GM06990 (cell line): ENCODE measurements at regions not wholly inside any gene's neighbourhood (a gene's known extent, or its start where the extent isn't known, plus 50 kb on each side); places are given as distances from the start of the nearest gene placed in this dataset.
A peak's percentile ranks its signal among the peaks of the same experiment; 100 is the strongest.

Source experiments
- DNase-seq: peaks from one replicate; pipeline ENCODE4 v3.0.0-alpha.2; 2011; ENCODE audit not compliant: insufficient read length; ENCODE audit errors: extremely low read depth
- H3K27me3 ChIP-seq: replicated peaks from 2 replicates; pipeline ENCODE4 v1.6.0; 2011; ENCODE audit warnings: low read length; ENCODE audit not compliant: control insufficient read depth, insufficient read depth
- H3K36me3 ChIP-seq: 2 replicates; pipeline ENCODE4 v1.5.1; 2011; ENCODE audit warnings: low read length; ENCODE audit not compliant: control insufficient read depth, insufficient read depth
- H3K4me3 ChIP-seq: replicated peaks from 2 replicates; pipeline ENCODE4 v1.5.1; 2011; ENCODE audit warnings: low read depth, mild to moderate bottlenecking, control low read depth, low read length
- TF ChIP-seq, protein P1 (sequence below): IDR thresholded peaks from 2 replicates; pipeline ENCODE4 v1.5.1; 2011; ENCODE audit warnings: low read length, control low read depth, mild to moderate bottlenecking, inconsistent platforms; ENCODE audit not compliant: insufficient read depth, poor library complexity, severe bottlenecking

DNA sequence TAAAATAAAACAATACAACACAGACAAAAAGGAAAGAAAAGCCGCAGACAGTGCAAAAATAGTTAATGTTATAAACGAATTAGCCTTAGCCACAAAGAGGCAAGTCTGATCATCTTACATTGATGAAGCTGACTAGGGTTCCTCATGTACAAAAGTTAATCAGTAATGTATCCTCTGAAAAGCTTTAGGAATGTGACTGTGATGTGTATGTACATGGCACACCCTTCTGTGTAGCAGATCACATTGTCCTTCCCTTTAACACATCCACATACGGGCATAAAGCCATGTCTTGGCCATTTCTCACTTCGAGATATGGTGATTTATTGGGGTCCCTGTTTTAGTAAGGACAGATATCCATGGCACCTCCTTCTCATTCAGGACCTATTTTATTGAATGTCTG is 1327.5 kb upstream of the CDH8 start:
- TF ChIP-seq, protein P1, sequence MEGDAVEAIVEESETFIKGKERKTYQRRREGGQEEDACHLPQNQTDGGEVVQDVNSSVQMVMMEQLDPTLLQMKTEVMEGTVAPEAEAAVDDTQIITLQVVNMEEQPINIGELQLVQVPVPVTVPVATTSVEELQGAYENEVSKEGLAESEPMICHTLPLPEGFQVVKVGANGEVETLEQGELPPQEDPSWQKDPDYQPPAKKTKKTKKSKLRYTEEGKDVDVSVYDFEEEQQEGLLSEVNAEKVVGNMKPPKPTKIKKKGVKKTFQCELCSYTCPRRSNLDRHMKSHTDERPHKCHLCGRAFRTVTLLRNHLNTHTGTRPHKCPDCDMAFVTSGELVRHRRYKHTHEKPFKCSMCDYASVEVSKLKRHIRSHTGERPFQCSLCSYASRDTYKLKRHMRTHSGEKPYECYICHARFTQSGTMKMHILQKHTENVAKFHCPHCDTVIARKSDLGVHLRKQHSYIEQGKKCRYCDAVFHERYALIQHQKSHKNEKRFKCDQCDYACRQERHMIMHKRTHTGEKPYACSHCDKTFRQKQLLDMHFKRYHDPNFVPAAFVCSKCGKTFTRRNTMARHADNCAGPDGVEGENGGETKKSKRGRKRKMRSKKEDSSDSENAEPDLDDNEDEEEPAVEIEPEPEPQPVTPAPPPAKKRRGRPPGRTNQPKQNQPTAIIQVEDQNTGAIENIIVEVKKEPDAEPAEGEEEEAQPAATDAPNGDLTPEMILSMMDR, result no peak
- H3K4me3 ChIP-seq, result no peak overlapping the region
- no peaks in the 10 kb centered on the region for H3K27me3 ChIP-seq
- no peaks in the 10 kb centered on the region for H3K36me3 ChIP-seq
- no peak for DNase-seq

DNA sequence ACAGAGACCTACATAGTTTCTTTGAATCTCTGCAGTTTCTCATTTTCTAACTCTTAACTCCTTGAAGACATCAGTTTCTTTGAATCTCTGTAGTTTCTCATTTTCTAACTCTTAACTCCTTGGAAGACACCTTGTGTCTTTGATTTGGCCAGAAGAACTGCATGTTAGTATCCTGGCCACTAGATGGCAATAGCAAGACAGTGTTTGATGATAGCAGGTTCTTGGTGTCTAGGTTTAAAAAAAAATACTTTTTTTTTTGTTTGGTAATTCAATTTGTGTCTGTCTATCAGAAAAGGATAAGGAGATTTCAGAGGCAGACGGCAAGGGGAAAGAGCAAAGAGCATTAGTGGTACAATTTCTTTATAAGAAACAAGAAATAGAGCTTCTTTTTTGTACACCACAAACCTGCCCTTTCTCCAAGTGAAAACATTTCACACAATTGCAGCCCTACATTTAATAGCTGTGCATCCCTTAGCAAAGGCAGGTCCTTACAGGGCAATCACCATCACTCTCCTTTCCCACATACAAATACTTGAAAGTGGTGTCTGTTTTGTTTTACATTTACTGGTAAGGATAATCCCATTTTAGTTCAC is 1324.9 kb upstream of the CDH8 start:
- Histone ChIP-seq H3K36me3 (no peaks in the 10 kb centered on the region), H3K27me3 (no peaks in the 10 kb centered on the region), H3K4me3 (no peak overlapping the region)
- no peak for DNase-seq
- TF ChIP-seq, protein P1, result peak; percentile 80

DNA sequence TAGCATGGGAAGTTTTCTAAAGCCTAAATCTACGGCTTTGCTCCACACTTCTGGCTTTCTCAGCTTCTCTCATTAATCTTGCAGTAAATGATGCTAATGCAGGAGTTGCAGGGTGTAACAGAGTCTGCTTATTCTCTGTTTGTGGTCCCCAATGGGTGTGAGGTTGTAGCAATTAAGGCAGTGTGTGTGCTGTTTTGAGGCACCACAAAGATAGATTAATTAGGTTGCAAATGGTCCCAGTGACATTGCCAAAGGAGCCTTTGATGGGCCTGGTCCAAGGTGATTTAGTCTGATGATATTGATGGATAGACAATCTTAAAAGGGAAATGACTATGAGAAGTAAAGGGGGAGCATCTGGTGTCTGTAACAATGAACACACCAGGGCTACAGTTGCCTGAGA is 1313.7 kb upstream of the CDH8 start:
- DNase-seq, result no peak
- TF ChIP-seq, protein P1, result no peak
- no peak overlapping the region for H3K4me3 ChIP-seq
- H3K36me3 ChIP-seq, result no peaks in the 10 kb centered on the region
- no peaks in the 10 kb centered on the region for H3K27me3 ChIP-seq

DNA sequence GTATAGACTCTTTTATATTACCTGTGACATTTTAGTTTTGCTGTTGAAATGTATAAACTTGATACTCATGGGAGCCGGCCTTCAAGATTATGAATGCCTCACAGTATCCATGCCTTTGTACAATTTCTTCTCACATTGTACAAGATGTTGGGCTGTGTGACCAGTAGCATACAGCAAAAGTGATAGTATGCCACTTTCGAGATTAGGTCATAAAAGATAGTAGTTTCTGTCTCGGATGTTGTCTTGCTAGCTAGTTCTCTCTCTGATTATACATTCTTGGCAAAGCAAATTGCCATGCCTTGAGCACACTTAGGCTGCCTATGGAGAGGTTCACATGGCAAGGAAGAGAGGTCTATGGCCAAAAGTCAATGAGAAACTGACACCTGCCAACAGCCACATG is 1309.8 kb upstream of the CDH8 start:
- H3K4me3 ChIP-seq, result no peak overlapping the region
- TF ChIP-seq, protein P1, result no peak
- DNase-seq, result no peak
- no peaks in the 10 kb centered on the region for H3K36me3 ChIP-seq
- no peaks in the 10 kb centered on the region for H3K27me3 ChIP-seq

DNA sequence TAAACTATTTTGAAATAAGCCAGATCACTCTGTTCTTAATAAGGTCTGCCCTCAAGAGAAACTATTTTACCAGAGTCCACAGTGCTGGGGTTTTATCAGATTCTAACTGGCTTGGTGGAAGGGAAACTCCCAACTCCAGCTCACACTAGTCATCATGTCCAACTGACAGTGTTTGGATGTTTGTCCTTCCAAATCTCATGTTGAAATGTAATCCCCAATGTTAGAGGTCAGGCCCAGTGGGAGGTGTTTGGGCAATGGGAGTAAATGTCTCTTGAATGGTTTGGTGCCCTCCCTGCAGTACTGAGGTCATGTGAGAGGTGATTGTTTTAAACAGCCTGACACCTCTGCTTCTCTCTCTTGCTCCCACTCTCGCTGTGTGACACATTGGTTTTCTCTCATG is 1301.0 kb upstream of the CDH8 start:
- Histone ChIP-seq H3K4me3 (no peak overlapping the region), H3K36me3 (no peaks in the 10 kb centered on the region), H3K27me3 (no peaks in the 10 kb centered on the region)
- DNase-seq, result no peak
- TF ChIP-seq, protein P1, result no peak

DNA sequence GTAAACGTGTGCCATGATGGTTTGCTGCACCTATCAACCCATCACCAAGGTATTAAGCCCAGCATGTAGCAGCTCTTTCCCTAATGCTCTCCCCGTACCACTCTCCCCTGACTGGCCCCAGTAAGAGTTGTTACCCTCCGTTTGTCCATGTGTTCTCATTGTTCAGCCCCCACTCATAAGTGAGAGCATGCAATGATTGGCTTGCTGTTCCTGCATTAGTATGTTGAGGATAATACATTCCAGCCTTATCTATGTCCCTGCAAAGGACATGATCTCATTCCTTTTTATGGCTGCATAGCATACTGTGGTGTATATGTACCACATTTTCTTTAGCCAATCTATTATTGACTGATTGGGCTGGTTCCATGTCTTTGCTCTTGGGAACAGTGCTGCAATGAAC is 1294.9 kb upstream of the CDH8 start:
- H3K36me3 ChIP-seq, result no peaks in the 10 kb centered on the region
- TF ChIP-seq, protein P1, result no peak
- no peaks in the 10 kb centered on the region for H3K27me3 ChIP-seq

More for the DNA sequence above, 1294.9 kb upstream of the CDH8 start:
- H3K4me3 ChIP-seq, result no peak overlapping the region
- no peak for DNase-seq
